ENCODE measurements at regions not wholly inside any gene's neighbourhood (a gene's known extent, or its start where the extent isn't known, plus 50 kb on each side); places are given as distances from the start of the nearest gene placed in this dataset.

- no peak for TF ChIP-seq ZBTB33 (IDR thresholded peaks at IDR 0.05; ENCODE audit: extremely low read depth, insufficient replicate concordance, low read length)
- no peak for TF ChIP-seq EGR1 (IDR thresholded peaks at IDR 0.05; ENCODE audit: low read depth)
- no peak for TF ChIP-seq YY1 (IDR thresholded peaks at IDR 0.05; ENCODE audit: extremely low read depth, insufficient replicate concordance, low read depth, low read length)
- no peak for TF ChIP-seq CEBPB (IDR thresholded peaks at IDR 0.05; ENCODE audit: low read depth)
- TF ChIP-seq FOSL1 (IDR thresholded peaks at IDR 0.05; ENCODE audit: low read depth) = no peak
- no peak for TF ChIP-seq POLR2AphosphoS5 (IDR thresholded peaks at IDR 0.05; ENCODE audit: low read depth, low read length)
- TF ChIP-seq CBX3 (IDR thresholded peaks at IDR 0.05; ENCODE audit: low read depth) = no peak
- TF ChIP-seq TCF7L2 (IDR thresholded peaks at IDR 0.05; ENCODE audit: borderline replicate concordance, extremely low read depth, insufficient read depth, insufficient read length) = no peak
Measured at GRCh38 chr4:141849778-141850177, 213.4 kb downstream of the IL15 start (continued).

GRCh38 chr4:141851246-141851891, 215.0 kb downstream of the IL15 start:
- Histone ChIP-seq H3K9me3 (ENCODE audit: control insufficient read depth in 1 of 2, insufficient read depth in 1 of 2, low read depth in 1 of 2, low read length in 2 of 2) (no peaks in the 10 kb centered on the region), H3K4me2 (ENCODE audit: low read length) (no peak overlapping the region), H3K9ac (ENCODE audit: low read length) (no peak overlapping the region), H3K79me2 (ENCODE audit: insufficient read depth, low read length) (no peaks in the 10 kb centered on the region), H3K36me3 (ENCODE audit: control insufficient read depth in 1 of 2, insufficient read depth in 2 of 2, low read length in 2 of 2) (no peaks in the 10 kb centered on the region), H3K27ac (ENCODE audit: low read depth, low read length) (no peak overlapping the region), H3K27me3 (ENCODE audit: insufficient read depth, low read length) (no peaks in the 10 kb centered on the region), H3K9me2 (ENCODE audit: insufficient read depth) (no peaks in the 10 kb centered on the region), H3K4me1 (ENCODE audit: control insufficient read depth in 1 of 2, insufficient read depth in 2 of 2, low read length in 2 of 2) (no peaks in the 10 kb centered on the region), H4K20me1 (ENCODE audit: insufficient read depth) (no peaks in the 10 kb centered on the region), H2AFZ (ENCODE audit: low read depth, low read length, poor library complexity, severe bottlenecking) (no peak overlapping the region), H3K4me3 (replicated peaks in 1 of 2; ENCODE audit: low read depth in 1 of 2, low read length in 2 of 2) (no peak overlapping the region)
- BruUV-seq (replicated peaks) = no TSS peak
- intact Hi-C loops (cut with micrococcal nuclease) = no loop called here
- POLR2A ChIA-PET = no interaction called here
- CTCF ChIA-PET = no interaction called here
- TF ChIP-seq SRF (IDR thresholded peaks at IDR 0.05; ENCODE audit: low read depth) (no peak), CTCF (IDR thresholded peaks at IDR 0.05 in 2 of 3, conservative IDR thresholded peaks at IDR 0.05 in 1 of 3; ENCODE audit: borderline replicate concordance in 1 of 3, insufficient read depth in 1 of 3, low read depth in 2 of 3, low read length in 2 of 3) (peak in 1 of 3 experiments; percentile 16; a peak in 1 of 6 replicates)
- no peak for ATAC-seq
- RAD21 ChIA-PET (ENCODE audit: low non-redundant PET in 1 of 2, low total read pairs in 2 of 2, uncharacterized antibody in 2 of 2, unreplicated experiment in 2 of 2) = interaction anchor here in 1 of 2 experiments (0.6 kb wide), 1 partner anchor 280 kb away, joined by 3 read pairs; no protein-coding TSS in a partner anchor
- DNase-seq (ENCODE audit: low read depth, low spot score) = no peak
